ENCODE measurements at regions not wholly inside any gene's neighbourhood (a gene's known extent, or its start where the extent isn't known, plus 50 kb on each side); places are given as distances from the start of the nearest gene placed in this dataset.

GRCh38 chr2:15881676-15882075, 58.7 kb upstream of the MYCN start:
- Histone ChIP-seq H3K27ac (no peak overlapping the region), H3K9me3 (no peaks in the 10 kb centered on the region), H3K4me3 (no peak overlapping the region), H3K36me3 (no peaks in the 10 kb centered on the region), H3K4me1 (no peaks in the 10 kb centered on the region), H3K27me3 (no peaks in the 10 kb centered on the region)
- DNase-seq (no peak), ATAC-seq (no peak)
- TF ChIP-seq CTCF (IDR thresholded peaks at IDR 0.05): no peak
- intact Hi-C loops (cut with DNase I): no loop called here

- Histone ChIP-seq H3K4me3 (no peak overlapping the region), H3K36me3 (no peaks in the 10 kb centered on the region), H3K9me3 (no peaks in the 10 kb centered on the region), H3K27ac (no peak overlapping the region), H3K4me1 (no peaks in the 10 kb centered on the region), H3K27me3 (no peaks in the 10 kb centered on the region)
- DNase-seq (no peak), ATAC-seq (no peak)
- intact Hi-C loops (cut with DNase I): no loop called here
- TF ChIP-seq CTCF (IDR thresholded peaks at IDR 0.05): no peak
Measured at GRCh38 chr2:15882761-15883497, 57.4 kb upstream of the MYCN start.

GRCh38 chr2:15883684-15884083, 56.7 kb upstream of the MYCN start:
- no peaks in the 10 kb centered on the region for H3K4me1 ChIP-seq
- no peaks in the 10 kb centered on the region for H3K9me3 ChIP-seq
- no peak overlapping the region for H3K27ac ChIP-seq
- DNase-seq (no peak), ATAC-seq (no peak)
- no peaks in the 10 kb centered on the region for H3K36me3 ChIP-seq
- no peaks in the 10 kb centered on the region for H3K27me3 ChIP-seq
- no peak overlapping the region for H3K4me3 ChIP-seq
- intact Hi-C loops (cut with DNase I): no loop called here
- no peak for TF ChIP-seq CTCF (IDR thresholded peaks at IDR 0.05)

GRCh38 chr2:15884790-15885189, 55.6 kb upstream of the MYCN start:
- intact Hi-C loops (cut with DNase I): no loop called here
- Histone ChIP-seq H3K36me3 (no peaks in the 10 kb centered on the region), H3K4me3 (no peak overlapping the region), H3K4me1 (no peaks in the 10 kb centered on the region), H3K27ac (no peak overlapping the region), H3K9me3 (no peaks in the 10 kb centered on the region), H3K27me3 (no peaks in the 10 kb centered on the region)
- no peak for DNase-seq
- ATAC-seq: no peak
- no peak for TF ChIP-seq CTCF (IDR thresholded peaks at IDR 0.05)

- Histone ChIP-seq H3K4me1 (no peaks in the 10 kb centered on the region), H3K4me3 (no peak overlapping the region), H3K27ac (no peak overlapping the region), H3K27me3 (no peaks in the 10 kb centered on the region), H3K36me3 (no peaks in the 10 kb centered on the region), H3K9me3 (no peaks in the 10 kb centered on the region)
- TF ChIP-seq CTCF (IDR thresholded peaks at IDR 0.05): no peak
- ATAC-seq (no peak), DNase-seq (no peak)
- intact Hi-C loops (cut with DNase I): no loop called here
Measured at GRCh38 chr2:15886231-15886630, 54.1 kb upstream of the MYCN start.

Data from upper lobe of right lung (tissue), 1 donor.